ENCODE measurements at regions not wholly inside any gene's neighbourhood (a gene's known extent, or its start where the extent isn't known, plus 50 kb on each side); places are given as distances from the start of the nearest gene placed in this dataset.

DNA sequence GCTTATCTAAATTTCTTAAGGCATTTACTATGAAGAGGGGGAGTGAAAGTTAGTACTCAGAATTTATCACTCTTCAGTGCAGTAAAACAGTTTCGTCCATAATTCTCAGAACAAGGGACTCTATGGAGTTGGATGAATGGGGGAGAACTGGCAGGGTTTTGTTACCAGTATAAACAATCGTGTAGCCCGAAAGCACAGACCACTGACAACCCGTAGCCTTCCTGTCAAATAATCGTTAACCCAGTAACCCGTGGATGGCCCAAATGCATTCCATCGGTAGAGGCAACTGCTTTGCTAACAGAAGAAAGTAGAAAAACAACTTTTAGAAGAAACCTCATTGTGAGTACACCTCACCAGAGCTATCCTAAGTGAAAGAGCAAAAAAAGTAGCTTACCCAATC is 583.9 kb downstream of the NXPH1 start:
- no peak overlapping the region for H3K27ac ChIP-seq (ENCODE audit: low read depth in 1 of 2, low read length in 2 of 2)
- H3K36me3 ChIP-seq (ENCODE audit: control insufficient read depth in 1 of 2, insufficient read depth in 2 of 2, low read length in 1 of 2) = no peaks in the 10 kb centered on the region
- H3K4me1 ChIP-seq (ENCODE audit: control insufficient read depth in 1 of 2, insufficient read depth in 2 of 2, low read length in 2 of 2) = no peaks in the 10 kb centered on the region
- ATAC-seq (ENCODE audit: low FRiP score) (no peak), DNase-seq (no peak)
- peaks cover 2% of the 10 kb centered on the region for H3K9me3 ChIP-seq (ENCODE audit: control insufficient read depth, low read length)
- no peak overlapping the region for H3K4me3 ChIP-seq (ENCODE audit: low read length in 2 of 2)
- intact Hi-C loops (cut with DNase I) = no loop called here
- WGBS, 2 donors = 57 to 63% methylated on average over 7 of the region's 7 CpGs
- H3K27me3 ChIP-seq (ENCODE audit: control insufficient read depth in 1 of 2, insufficient read depth in 2 of 2, low read length in 1 of 2) = no peaks in the 10 kb centered on the region

DNA sequence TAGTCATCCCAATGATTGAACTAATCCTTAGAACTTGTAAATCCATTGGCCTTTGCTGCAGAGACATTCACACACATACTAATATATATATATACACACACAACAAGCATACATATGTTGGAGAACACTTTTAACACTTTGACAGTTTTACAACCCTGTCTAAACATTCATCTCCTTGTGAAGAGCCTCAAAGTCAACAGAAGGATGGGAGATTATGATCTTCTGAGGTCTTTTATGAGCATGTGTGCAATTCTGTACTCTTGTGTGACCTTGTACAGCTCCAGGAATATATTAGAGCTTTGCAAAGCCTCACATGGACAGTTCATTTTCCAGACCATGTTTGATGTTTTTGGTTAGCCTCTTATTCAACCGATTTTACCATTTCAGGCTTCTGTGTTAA is 589.0 kb downstream of the NXPH1 start:
- 80 to 85% methylated on average over 1 of the region's 1 CpG for WGBS, 2 donors
- Histone ChIP-seq H3K27me3 (ENCODE audit: control insufficient read depth in 1 of 2, insufficient read depth in 2 of 2, low read length in 1 of 2) (no peaks in the 10 kb centered on the region), H3K9me3 (ENCODE audit: control insufficient read depth, low read length) (no peaks in the 10 kb centered on the region), H3K36me3 (ENCODE audit: control insufficient read depth in 1 of 2, insufficient read depth in 2 of 2, low read length in 1 of 2) (no peaks in the 10 kb centered on the region), H3K4me3 (ENCODE audit: low read length in 2 of 2) (no peak overlapping the region), H3K27ac (ENCODE audit: low read depth in 1 of 2, low read length in 2 of 2) (no peak overlapping the region), H3K4me1 (ENCODE audit: control insufficient read depth in 1 of 2, insufficient read depth in 2 of 2, low read length in 2 of 2) (no peaks in the 10 kb centered on the region)
- intact Hi-C loops (cut with DNase I) = no loop called here
- ATAC-seq (ENCODE audit: low FRiP score) = no peak
- no peak for DNase-seq

DNA sequence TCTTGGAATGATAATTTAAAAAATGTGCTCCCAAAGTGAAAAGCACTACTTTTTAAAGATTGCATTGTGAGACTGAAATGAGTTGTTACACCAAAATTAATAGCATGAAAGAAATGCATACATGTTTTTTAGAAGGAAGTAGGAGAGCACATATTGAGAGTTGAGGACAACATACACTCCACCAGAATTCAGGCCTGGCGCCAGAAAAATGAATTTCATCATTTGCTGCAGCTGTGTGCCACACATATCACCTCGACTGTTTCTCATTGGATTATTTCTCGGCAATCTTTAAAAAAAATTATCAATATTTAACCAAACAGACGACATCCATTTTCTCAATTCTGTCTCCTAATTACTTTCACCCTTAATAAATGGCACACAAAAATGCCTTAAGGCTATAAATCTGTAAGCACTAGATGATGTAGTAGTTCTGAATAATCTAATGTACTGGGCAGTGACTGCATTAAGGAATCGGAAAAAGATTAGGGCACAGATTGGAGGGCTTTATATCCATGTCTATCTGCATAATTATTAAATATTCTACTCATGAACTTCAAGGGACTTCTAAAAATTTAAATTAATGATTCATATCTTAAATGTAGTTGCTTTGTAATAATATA is 590.4 kb downstream of the NXPH1 start:
- intact Hi-C loops (cut with DNase I) = no loop called here
- Histone ChIP-seq H3K27me3 (ENCODE audit: control insufficient read depth in 1 of 2, insufficient read depth in 2 of 2, low read length in 1 of 2) (no peaks in the 10 kb centered on the region), H3K4me3 (ENCODE audit: low read length in 2 of 2) (no peak overlapping the region), H3K9me3 (ENCODE audit: control insufficient read depth, low read length) (no peaks in the 10 kb centered on the region), H3K36me3 (ENCODE audit: control insufficient read depth in 1 of 2, insufficient read depth in 2 of 2, low read length in 1 of 2) (no peaks in the 10 kb centered on the region), H3K27ac (ENCODE audit: low read depth in 1 of 2, low read length in 2 of 2) (no peak overlapping the region), H3K4me1 (ENCODE audit: control insufficient read depth in 1 of 2, insufficient read depth in 2 of 2, low read length in 2 of 2) (no peaks in the 10 kb centered on the region)
- DNase-seq (no peak), ATAC-seq (ENCODE audit: low FRiP score) (no peak)
- 36 to 50% methylated on average over 5 of the region's 5 CpGs for WGBS, 2 donors

DNA sequence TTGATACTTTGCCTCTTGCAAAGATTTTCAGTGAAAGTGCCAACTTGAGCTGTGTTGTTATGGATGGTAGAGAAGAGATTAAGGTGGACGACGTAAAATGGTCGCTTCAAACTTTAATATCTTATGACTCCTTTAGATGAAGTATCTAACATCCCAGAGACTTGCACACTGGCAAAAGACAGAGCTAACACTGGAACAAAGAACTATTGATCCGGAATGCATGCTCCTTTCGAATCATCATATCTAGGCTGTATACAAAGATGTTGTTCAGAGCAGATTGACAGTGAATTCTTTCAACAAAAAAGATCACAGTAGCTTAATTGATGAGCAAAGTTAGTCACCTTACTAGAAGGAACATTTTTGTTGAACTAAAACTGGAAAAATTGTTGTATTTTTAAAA is 592.7 kb downstream of the NXPH1 start:
- WGBS, 2 donors = 85 to 89% methylated on average over 5 of the region's 5 CpGs
- intact Hi-C loops (cut with DNase I) = no loop called here

DNA sequence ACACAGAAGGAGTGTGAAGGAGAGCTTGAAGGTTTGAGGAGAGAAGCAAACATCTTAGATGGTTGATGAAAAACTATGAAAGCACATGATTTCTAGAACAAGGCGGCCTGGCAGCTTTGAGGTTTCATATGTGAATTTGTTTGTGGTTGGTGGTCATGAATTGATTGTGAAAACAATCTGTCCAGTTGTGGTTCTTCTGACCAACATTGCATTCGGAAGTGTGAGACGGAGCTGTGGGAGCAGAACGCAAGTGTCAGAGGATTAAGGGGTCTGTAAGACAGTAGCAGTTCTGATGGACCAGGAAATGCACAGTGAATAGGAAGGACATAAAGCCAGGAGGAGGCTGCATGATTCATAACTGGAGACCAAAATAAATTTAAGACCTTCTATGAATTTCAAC is 594.6 kb downstream of the NXPH1 start:
- Histone ChIP-seq H3K9me3 (ENCODE audit: control insufficient read depth, low read length) (no peaks in the 10 kb centered on the region), H3K27me3 (ENCODE audit: control insufficient read depth in 1 of 2, insufficient read depth in 2 of 2, low read length in 1 of 2) (no peaks in the 10 kb centered on the region), H3K4me1 (ENCODE audit: control insufficient read depth in 1 of 2, insufficient read depth in 2 of 2, low read length in 2 of 2) (no peaks in the 10 kb centered on the region), H3K36me3 (ENCODE audit: control insufficient read depth in 1 of 2, insufficient read depth in 2 of 2, low read length in 1 of 2) (no peaks in the 10 kb centered on the region), H3K27ac (ENCODE audit: low read depth in 1 of 2, low read length in 2 of 2) (no peak overlapping the region), H3K4me3 (ENCODE audit: low read length in 2 of 2) (no peak overlapping the region)
- ATAC-seq (ENCODE audit: low FRiP score) (no peak), DNase-seq (no peak)
- 78 to 86% methylated on average over 4 of the region's 4 CpGs for WGBS, 2 donors
- intact Hi-C loops (cut with DNase I) = no loop called here

More for the DNA sequence above, 592.7 kb downstream of the NXPH1 start:
- no peak for DNase-seq
- no peak for ATAC-seq (ENCODE audit: low FRiP score)
- H3K9me3 ChIP-seq (ENCODE audit: control insufficient read depth, low read length) = no peaks in the 10 kb centered on the region
- no peak overlapping the region for H3K4me3 ChIP-seq (ENCODE audit: low read length in 2 of 2)
- H3K36me3 ChIP-seq (ENCODE audit: control insufficient read depth in 1 of 2, insufficient read depth in 2 of 2, low read length in 1 of 2) = no peaks in the 10 kb centered on the region
- no peak overlapping the region for H3K27ac ChIP-seq (ENCODE audit: low read depth in 1 of 2, low read length in 2 of 2)
- no peaks in the 10 kb centered on the region for H3K4me1 ChIP-seq (ENCODE audit: control insufficient read depth in 1 of 2, insufficient read depth in 2 of 2, low read length in 2 of 2)
- H3K27me3 ChIP-seq (ENCODE audit: control insufficient read depth in 1 of 2, insufficient read depth in 2 of 2, low read length in 1 of 2) = no peaks in the 10 kb centered on the region

DNA sequence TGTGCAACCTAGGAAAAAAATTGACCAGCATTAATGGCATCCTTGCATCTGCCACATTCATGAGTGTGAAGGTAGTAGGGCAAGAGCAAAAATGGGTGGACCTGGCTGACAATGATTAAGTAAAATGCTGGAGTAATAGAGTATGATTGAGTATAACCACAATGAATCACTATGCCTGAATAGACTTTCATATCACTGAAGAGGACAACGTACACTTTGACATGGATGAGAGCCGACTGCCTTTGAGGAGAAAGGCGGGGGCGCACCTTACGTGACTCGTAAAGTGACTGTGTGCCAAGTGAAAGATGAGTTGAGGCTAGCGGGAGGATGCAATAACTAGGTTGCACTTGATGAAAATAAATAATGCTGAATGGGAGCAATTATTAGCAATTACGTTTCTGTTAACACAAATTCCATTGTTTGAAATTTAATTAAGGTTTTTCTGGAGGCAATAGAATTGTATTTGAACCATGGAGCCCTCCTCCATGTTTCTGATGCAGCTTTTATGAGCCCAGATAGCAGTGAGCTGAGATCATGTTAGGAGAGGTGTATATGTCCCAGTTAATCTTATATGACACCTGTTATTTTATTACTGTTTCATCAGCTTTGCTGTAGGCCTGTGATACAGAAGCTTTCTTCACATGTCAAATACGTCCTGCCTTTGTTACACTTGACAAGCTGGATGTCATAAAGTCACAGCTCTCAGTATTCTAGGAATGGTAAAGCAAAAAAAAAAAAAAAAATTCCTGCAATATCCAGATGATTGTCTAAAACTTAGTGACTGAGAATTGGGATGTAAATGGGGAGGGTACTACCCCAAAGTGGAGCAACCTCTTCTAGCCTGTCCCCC is 596.5 kb downstream of the NXPH1 start:
- H3K36me3 ChIP-seq (ENCODE audit: control insufficient read depth in 1 of 2, insufficient read depth in 2 of 2, low read length in 1 of 2) = no peaks in the 10 kb centered on the region
- H3K4me1 ChIP-seq (ENCODE audit: control insufficient read depth in 1 of 2, insufficient read depth in 2 of 2, low read length in 2 of 2) = no peaks in the 10 kb centered on the region
- intact Hi-C loops (cut with DNase I) = no loop called here
- no peak for ATAC-seq (ENCODE audit: low FRiP score)
- no peaks in the 10 kb centered on the region for H3K9me3 ChIP-seq (ENCODE audit: control insufficient read depth, low read length)
- H3K4me3 ChIP-seq (ENCODE audit: low read length in 2 of 2) = no peak overlapping the region
- no peaks in the 10 kb centered on the region for H3K27me3 ChIP-seq (ENCODE audit: control insufficient read depth in 1 of 2, insufficient read depth in 2 of 2, low read length in 1 of 2)
- no peak for DNase-seq
- WGBS, 2 donors = 83 to 85% methylated on average over 9 of the region's 9 CpGs
- no peak overlapping the region for H3K27ac ChIP-seq (ENCODE audit: low read depth in 1 of 2, low read length in 2 of 2)

DNA sequence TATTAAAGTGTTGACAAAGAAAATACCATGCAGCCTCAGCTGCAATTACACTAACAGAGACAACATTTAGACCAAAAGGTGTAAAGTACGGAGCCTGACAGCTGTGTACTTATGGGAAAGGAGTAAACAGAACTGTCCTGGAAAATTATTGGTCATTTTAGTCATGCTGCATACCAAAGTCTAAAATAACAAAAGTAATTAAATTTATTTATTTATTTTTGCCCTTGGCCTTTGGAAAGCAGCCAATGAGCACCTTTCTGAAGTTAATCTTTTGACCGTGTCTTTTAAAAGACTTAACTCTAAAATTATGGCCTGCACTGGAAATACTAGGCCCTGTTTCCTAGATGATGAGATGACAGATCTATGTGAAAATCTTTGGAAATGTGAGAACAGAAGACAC is 597.6 kb downstream of the NXPH1 start:
- WGBS, 2 donors = 23 to 34% methylated on average over 2 of the region's 2 CpGs
- H3K27me3 ChIP-seq (ENCODE audit: control insufficient read depth in 1 of 2, insufficient read depth in 2 of 2, low read length in 1 of 2) = no peaks in the 10 kb centered on the region
- DNase-seq (no peak), ATAC-seq (ENCODE audit: low FRiP score) (no peak)
- H3K36me3 ChIP-seq (ENCODE audit: control insufficient read depth in 1 of 2, insufficient read depth in 2 of 2, low read length in 1 of 2) = no peaks in the 10 kb centered on the region
- H3K4me3 ChIP-seq (ENCODE audit: low read length in 2 of 2) = no peak overlapping the region
- no peak overlapping the region for H3K27ac ChIP-seq (ENCODE audit: low read depth in 1 of 2, low read length in 2 of 2)
- intact Hi-C loops (cut with DNase I) = no loop called here
- H3K9me3 ChIP-seq (ENCODE audit: control insufficient read depth, low read length) = no peaks in the 10 kb centered on the region
- H3K4me1 ChIP-seq (ENCODE audit: control insufficient read depth in 1 of 2, insufficient read depth in 2 of 2, low read length in 2 of 2) = no peaks in the 10 kb centered on the region

DNA sequence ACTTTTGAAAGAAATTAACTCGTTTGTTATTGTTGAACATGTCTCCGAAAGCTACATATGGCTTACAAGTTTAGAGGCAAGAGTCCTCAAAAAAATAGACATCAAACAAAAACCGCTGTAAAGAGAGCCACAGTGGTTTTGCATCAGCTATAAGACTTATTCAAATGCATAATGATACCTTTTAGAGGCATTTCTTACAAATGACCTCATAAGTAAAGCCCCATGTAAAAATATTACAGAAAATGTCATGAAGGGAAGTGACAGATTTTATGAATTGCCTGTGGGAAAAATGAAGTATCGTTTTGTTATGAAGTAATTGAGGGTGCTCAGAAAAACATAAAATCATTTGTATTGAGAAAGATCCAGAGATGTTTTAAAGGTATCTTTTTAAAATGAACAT is 598.0 kb downstream of the NXPH1 start:
- ATAC-seq (ENCODE audit: low FRiP score) (no peak), DNase-seq (no peak)
- WGBS, 2 donors = 17 to 38% methylated on average over 4 of the region's 4 CpGs

DNA sequence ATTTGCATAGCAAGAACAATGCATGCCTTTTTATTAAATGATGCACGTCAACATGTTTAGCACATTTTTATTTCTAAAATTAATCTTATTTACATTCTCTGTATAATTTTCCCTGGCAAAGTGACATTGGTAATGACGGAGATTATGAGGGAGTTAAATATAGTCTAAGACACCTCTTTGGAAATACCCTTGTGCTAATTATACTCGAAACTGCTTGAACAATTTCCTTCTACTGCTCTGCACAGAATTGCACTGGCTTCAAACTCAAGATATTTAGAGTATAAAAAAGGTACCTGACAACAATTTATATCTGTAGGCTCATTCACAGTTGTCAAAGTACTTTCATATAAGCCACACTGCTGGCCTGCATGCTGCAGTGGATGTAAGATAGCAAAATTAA is 602.7 kb downstream of the NXPH1 start:
- ATAC-seq (ENCODE audit: low FRiP score) = no peak
- no peaks in the 10 kb centered on the region for H3K4me1 ChIP-seq (ENCODE audit: control insufficient read depth in 1 of 2, insufficient read depth in 2 of 2, low read length in 2 of 2)
- no peaks in the 10 kb centered on the region for H3K36me3 ChIP-seq (ENCODE audit: control insufficient read depth in 1 of 2, insufficient read depth in 2 of 2, low read length in 1 of 2)
- WGBS, 2 donors = 69 to 73% methylated on average over 3 of the region's 3 CpGs
- no peak overlapping the region for H3K27ac ChIP-seq (ENCODE audit: low read depth in 1 of 2, low read length in 2 of 2)
- intact Hi-C loops (cut with DNase I) = no loop called here
- H3K27me3 ChIP-seq (ENCODE audit: control insufficient read depth in 1 of 2, insufficient read depth in 2 of 2, low read length in 1 of 2) = no peaks in the 10 kb centered on the region
- no peak for DNase-seq
- H3K9me3 ChIP-seq (ENCODE audit: control insufficient read depth, low read length) = no peaks in the 10 kb centered on the region
- H3K4me3 ChIP-seq (ENCODE audit: low read length in 2 of 2) = no peak overlapping the region

More for the DNA sequence above, 598.0 kb downstream of the NXPH1 start:
- Histone ChIP-seq H3K36me3 (ENCODE audit: control insufficient read depth in 1 of 2, insufficient read depth in 2 of 2, low read length in 1 of 2) (no peaks in the 10 kb centered on the region), H3K27me3 (ENCODE audit: control insufficient read depth in 1 of 2, insufficient read depth in 2 of 2, low read length in 1 of 2) (no peaks in the 10 kb centered on the region), H3K27ac (ENCODE audit: low read depth in 1 of 2, low read length in 2 of 2) (no peak overlapping the region), H3K4me3 (ENCODE audit: low read length in 2 of 2) (no peak overlapping the region), H3K9me3 (ENCODE audit: control insufficient read depth, low read length) (no peaks in the 10 kb centered on the region), H3K4me1 (ENCODE audit: control insufficient read depth in 1 of 2, insufficient read depth in 2 of 2, low read length in 2 of 2) (no peaks in the 10 kb centered on the region)
- intact Hi-C loops (cut with DNase I) = no loop called here

Measured in aorta (tissue), 5 donors.